Karpas-422 (cell line): ENCODE measurements at regions not wholly inside any gene's neighbourhood (a gene's known extent, or its start where the extent isn't known, plus 50 kb on each side); places are given as distances from the start of the nearest gene placed in this dataset.
"Not testable (repeated sequence)": the region's sequence is repeated elsewhere in the genome, so short reads cannot be mapped to it uniquely, and the experiment has no call there.

Experiments used
- DNase-seq: peaks from one replicate; pipeline ENCODE4 v3.0.0-alpha.2; 2015
- H2AFZ ChIP-seq: fragments of 200-600 bp; sonication (generic); 2 replicates; pipeline ENCODE4 v1.6.1; 2014; ENCODE audit warnings: antibody characterized with exemption, low read length, mixed read lengths
- H3K27ac ChIP-seq: fragments of 200-600 bp; sonication (generic); 2 replicates; pipeline ENCODE4 v1.5.1; 2014; ENCODE audit warnings: mild to moderate bottlenecking, low read length, moderate library complexity
- H3K27me3 ChIP-seq: fragments of 200-600 bp; sonication (generic); 2 replicates; pipeline ENCODE4 v1.6.1; 2014; ENCODE audit warnings: low read length, mixed read lengths
- H3K36me3 ChIP-seq: fragments of 200-600 bp; sonication (generic); 2 replicates; pipeline ENCODE4 v1.6.1; 2014; ENCODE audit warnings: low read length, mixed read lengths; ENCODE audit not compliant: insufficient read depth
- H3K4me1 ChIP-seq: fragments of 200-600 bp; sonication (generic); 2 replicates; pipeline ENCODE4 v1.6.1; 2014; ENCODE audit warnings: mild to moderate bottlenecking, low read length, mixed read lengths
- H3K4me2 ChIP-seq: fragments of 200-600 bp; sonication (generic); 2 replicates; pipeline ENCODE4 v1.6.1; 2014; ENCODE audit warnings: low read length, low read depth, mild to moderate bottlenecking; ENCODE audit not compliant: poor library complexity, severe bottlenecking
- H3K4me3 ChIP-seq: fragments of 200-600 bp; sonication (generic); 2 replicates; pipeline ENCODE4 v1.5.1; 2014; ENCODE audit warnings: mild to moderate bottlenecking, antibody characterized with exemption, low read length, mixed read lengths
- H3K79me2 ChIP-seq: fragments of 200-600 bp; sonication (generic); 2 replicates; pipeline ENCODE4 v1.6.1; 2014; ENCODE audit warnings: mild to moderate bottlenecking, low read length, mixed read lengths
- H3K9ac ChIP-seq: fragments of 200-600 bp; sonication (generic); 2 replicates; pipeline ENCODE4 v1.6.0; 2014; ENCODE audit warnings: low read length
- H3K9me2 ChIP-seq: fragments of 200-600 bp; sonication (generic), shearing (Covaris generic); replicated peaks from 2 replicates; pipeline ENCODE4 v1.6.0; 2014; ENCODE audit warnings: mild to moderate bottlenecking, low read length, moderate library complexity; ENCODE audit not compliant: insufficient read depth
- H3K9me3 ChIP-seq: fragments of 300-700, 200-600 bp; sonication (generic); 2 replicates; pipeline ENCODE4 v1.6.1; 2014; ENCODE audit warnings: low read length, mixed read lengths
- H4K20me1 ChIP-seq: fragments of 200-600 bp; sonication (generic); 2 replicates; pipeline ENCODE4 v1.6.1; 2014; ENCODE audit warnings: mild to moderate bottlenecking, antibody characterized with exemption, low read length, low read depth; ENCODE audit not compliant: insufficient read depth

GRCh38 chr7:68868978-68869377 lies 729.3 kb upstream of the AUTS2 start:
- no peak overlapping the region for H3K27ac ChIP-seq
- H3K9me2 ChIP-seq: no peaks in the 10 kb centered on the region
- H3K4me3 ChIP-seq: no peak overlapping the region
- H3K9ac ChIP-seq: no peak overlapping the region
- H3K4me2 ChIP-seq: no peak overlapping the region
- no peaks in the 10 kb centered on the region for H3K9me3 ChIP-seq
- no peaks in the 10 kb centered on the region for H4K20me1 ChIP-seq
- no peaks in the 10 kb centered on the region for H3K4me1 ChIP-seq
- DNase-seq: no peak
- no peaks in the 10 kb centered on the region for H3K27me3 ChIP-seq
- H3K36me3 ChIP-seq: no peaks in the 10 kb centered on the region
- no peaks in the 10 kb centered on the region for H3K79me2 ChIP-seq
- H2AFZ ChIP-seq: no peak overlapping the region

GRCh38 chr7:68873616-68874015 lies 724.7 kb upstream of the AUTS2 start:
- Histone ChIP-seq H3K27ac (no peak overlapping the region), H3K4me1 (no peaks in the 10 kb centered on the region), H2AFZ (no peak overlapping the region), H3K36me3 (no peaks in the 10 kb centered on the region), H3K4me3 (no peak overlapping the region), H3K9ac (no peak overlapping the region), H3K79me2 (no peaks in the 10 kb centered on the region), H4K20me1 (no peaks in the 10 kb centered on the region), H3K9me2 (no peaks in the 10 kb centered on the region), H3K27me3 (no peaks in the 10 kb centered on the region), H3K9me3 (no peaks in the 10 kb centered on the region), H3K4me2 (no peak overlapping the region)
- DNase-seq: no peak

GRCh38 chr7:68875857-68876256 lies 722.4 kb upstream of the AUTS2 start:
- DNase-seq: no peak
- Histone ChIP-seq H3K27me3 (no peaks in the 10 kb centered on the region), H3K9me3 (no peaks in the 10 kb centered on the region), H3K36me3 (no peaks in the 10 kb centered on the region), H3K9ac (no peak overlapping the region), H3K4me3 (no peak overlapping the region), H4K20me1 (no peaks in the 10 kb centered on the region), H3K4me1 (no peaks in the 10 kb centered on the region), H3K79me2 (no peaks in the 10 kb centered on the region), H3K4me2 (no peak overlapping the region), H3K9me2 (no peaks in the 10 kb centered on the region), H3K27ac (no peak overlapping the region), H2AFZ (no peak overlapping the region)

GRCh38 chr7:68887116-68887515 lies 711.2 kb upstream of the AUTS2 start:
- not testable (repeated sequence) for H3K79me2 ChIP-seq, DNase-seq

GRCh38 chr7:68888971-68889385 lies 709.3 kb upstream of the AUTS2 start:
- H3K9ac ChIP-seq: no peak overlapping the region
- H3K79me2 ChIP-seq: no peaks in the 10 kb centered on the region
- no peaks in the 10 kb centered on the region for H3K9me2 ChIP-seq
- no peaks in the 10 kb centered on the region for H4K20me1 ChIP-seq
- H2AFZ ChIP-seq: no peak overlapping the region
- no peaks in the 10 kb centered on the region for H3K36me3 ChIP-seq
- H3K4me3 ChIP-seq: no peak overlapping the region
- H3K4me1 ChIP-seq: no peaks in the 10 kb centered on the region
- DNase-seq: no peak
- no peak overlapping the region for H3K27ac ChIP-seq
- H3K9me3 ChIP-seq: no peaks in the 10 kb centered on the region
- no peak overlapping the region for H3K4me2 ChIP-seq
- H3K27me3 ChIP-seq: 0 out of 2 replicates have a peak, but pooled peaks cover 3% of the 10 kb centered on the region

More at GRCh38 chr7:68887116-68887515, 711.2 kb upstream of the AUTS2 start:
- not testable (repeated sequence) for H3K36me3 ChIP-seq, H4K20me1 ChIP-seq, H3K9me2 ChIP-seq, H3K27ac ChIP-seq, H3K4me2 ChIP-seq, H3K4me1 ChIP-seq, H3K27me3 ChIP-seq, H3K9me3 ChIP-seq, H3K9ac ChIP-seq, H2AFZ ChIP-seq, H3K4me3 ChIP-seq

- no peak for DNase-seq
- H3K9me2 ChIP-seq: no peaks in the 10 kb centered on the region
- no peaks in the 10 kb centered on the region for H4K20me1 ChIP-seq
- no peak overlapping the region for H3K4me2 ChIP-seq
- 0 out of 2 replicates have a peak, but pooled peaks cover 3% of the 10 kb centered on the region for H3K27me3 ChIP-seq
- no peaks in the 10 kb centered on the region for H3K9me3 ChIP-seq
- H3K36me3 ChIP-seq: no peaks in the 10 kb centered on the region
- H3K9ac ChIP-seq: no peak overlapping the region
- H3K4me1 ChIP-seq: no peaks in the 10 kb centered on the region
- H3K79me2 ChIP-seq: no peaks in the 10 kb centered on the region
- no peak overlapping the region for H3K4me3 ChIP-seq
- H2AFZ ChIP-seq: no peak overlapping the region
- H3K27ac ChIP-seq: no peak overlapping the region
These were observed 706.0 kb upstream of the AUTS2 start for GRCh38 chr7:68892236-68892635.

GRCh38 chr7:68893411-68893810 lies 704.9 kb upstream of the AUTS2 start:
- no peak overlapping the region for H3K4me3 ChIP-seq
- no peak overlapping the region for H3K9ac ChIP-seq
- no peaks in the 10 kb centered on the region for H3K9me2 ChIP-seq
- DNase-seq: no peak
- H3K4me1 ChIP-seq: no peaks in the 10 kb centered on the region
- H3K36me3 ChIP-seq: no peaks in the 10 kb centered on the region
- H3K27me3 ChIP-seq: 0 out of 2 replicates have a peak, but pooled peaks cover 6% of the 10 kb centered on the region
- no peak overlapping the region for H2AFZ ChIP-seq
- no peak overlapping the region for H3K27ac ChIP-seq
- no peaks in the 10 kb centered on the region for H3K9me3 ChIP-seq
- no peak overlapping the region for H3K4me2 ChIP-seq
- no peaks in the 10 kb centered on the region for H4K20me1 ChIP-seq
- H3K79me2 ChIP-seq: no peaks in the 10 kb centered on the region

GRCh38 chr7:68899156-68899555 lies 699.1 kb upstream of the AUTS2 start:
- not testable (repeated sequence) for H2AFZ ChIP-seq, H3K79me2 ChIP-seq, H3K9me2 ChIP-seq, H3K4me3 ChIP-seq, H3K9me3 ChIP-seq, H3K36me3 ChIP-seq, H3K27me3 ChIP-seq, H3K4me2 ChIP-seq, DNase-seq, H3K4me1 ChIP-seq, H3K9ac ChIP-seq, H4K20me1 ChIP-seq, H3K27ac ChIP-seq

GRCh38 chr7:68900096-68900495 lies 698.2 kb upstream of the AUTS2 start:
- H3K9me3 ChIP-seq: peaks cover 3% of the 10 kb centered on the region; the same call in 1 of the 2 replicates
- no peak overlapping the region for H3K4me2 ChIP-seq
- no peak overlapping the region for H3K4me3 ChIP-seq
- no peak overlapping the region for H2AFZ ChIP-seq
- H3K27me3 ChIP-seq: 0 out of 2 replicates have a peak, but pooled peaks cover 3% of the 10 kb centered on the region
- no peaks in the 10 kb centered on the region for H4K20me1 ChIP-seq
- H3K27ac ChIP-seq: no peak overlapping the region
- H3K79me2 ChIP-seq: no peaks in the 10 kb centered on the region
- no peaks in the 10 kb centered on the region for H3K4me1 ChIP-seq
- no peaks in the 10 kb centered on the region for H3K9me2 ChIP-seq
- DNase-seq: no peak
- no peak overlapping the region for H3K9ac ChIP-seq
- no peaks in the 10 kb centered on the region; the same call in 1 of the 2 replicates for H3K36me3 ChIP-seq
